A204.1 (cell line): ENCODE measurements at regions not wholly inside any gene's neighbourhood (a gene's known extent, or its start where the extent isn't known, plus 50 kb on each side); places are given as distances from the start of the nearest gene placed in this dataset.

Experiments
- FAIRE-seq: peaks from 2 replicates; lab custom pipeline; 2012; peaks lifted over from hg19 to GRCh38; lab: Jason Lieb, UNC

- no peak for FAIRE-seq
Measured at GRCh38 chrX:150303386-150304097, 59.6 kb upstream of the MAMLD1 start.

- no peak for FAIRE-seq
Measured at GRCh38 chrX:150306002-150306401, 57.1 kb upstream of the MAMLD1 start.

- FAIRE-seq: no peak
Measured at GRCh38 chrX:150308041-150308440, 55.1 kb upstream of the MAMLD1 start.

GRCh38 chrX:150308532-150309157 is 54.5 kb upstream of the MAMLD1 start:
- no peak for FAIRE-seq

GRCh38 chrX:150310417-150310816 is 52.7 kb upstream of the MAMLD1 start:
- FAIRE-seq: no peak

GRCh38 chrX:150310881-150311280 is 52.2 kb upstream of the MAMLD1 start:
- FAIRE-seq: no peak

- FAIRE-seq: no peak
Measured at GRCh38 chrX:150312931-150313330, 50.2 kb upstream of the MAMLD1 start.
